ENCODE measurements at regions not wholly inside any gene's neighbourhood (a gene's known extent, or its start where the extent isn't known, plus 50 kb on each side); places are given as distances from the start of the nearest gene placed in this dataset.

GRCh38 chr18:41524674-41525470 is 430.2 kb upstream of the PIK3C3 start:
- Histone ChIP-seq H4K20me1 (ENCODE audit: control insufficient read depth, insufficient read depth) (no peaks in the 10 kb centered on the region), H3K9me3 (replicated peaks; ENCODE audit: control insufficient read depth, insufficient read depth, low read length) (no peaks in the 10 kb centered on the region), H3K4me2 (ENCODE audit: control insufficient read depth, insufficient read depth) (no peak overlapping the region), H2AFZ (ENCODE audit: control insufficient read depth, low read depth, low read length) (no peak overlapping the region), H3K4me3 (no peak overlapping the region), H3K27me3 (replicated peaks in 1 of 2; ENCODE audit: control insufficient read depth in 2 of 2, insufficient read depth in 2 of 2, low read length in 1 of 2) (no peaks in the 10 kb centered on the region), H3K36me3 (ENCODE audit: control insufficient read depth in 2 of 2, insufficient read depth in 2 of 2, low read length in 1 of 2) (no peaks in the 10 kb centered on the region), H3K27ac (ENCODE audit: control insufficient read depth, insufficient read depth) (no peak overlapping the region), H3K79me2 (ENCODE audit: control insufficient read depth, insufficient read depth, low read length) (no peaks in the 10 kb centered on the region), H3K4me1 (ENCODE audit: control insufficient read depth, insufficient read depth, low read length) (no peaks in the 10 kb centered on the region), H3K9ac (ENCODE audit: control insufficient read depth, insufficient read depth, low read length) (no peak overlapping the region)
- WGBS (ENCODE audit: insufficient coverage, insufficient replicate concordance, low lambda C conversion rate, missing lambda C conversion rate), result 0% methylated on average over 2 of the region's 2 CpGs
- ChIA-PET POLR2A (no interaction called here), RAD21 (ENCODE audit: unreplicated experiment) (no interaction called here), SMC1A (ENCODE audit: uncharacterized antibody, unreplicated experiment) (no interaction called here), CTCF (no interaction called here)
- BruUV-seq (replicated peaks), result no TSS peak
- ATAC-seq, result no peak
- intact Hi-C loops (cut with micrococcal nuclease; ENCODE audit: unreplicated experiment), result no loop called here
- TF ChIP-seq NFXL1 (IDR thresholded peaks at IDR 0.05; ENCODE audit: borderline replicate concordance) (no peak), ZNF592 (IDR thresholded peaks at IDR 0.05) (no peak), CBFB (IDR thresholded peaks at IDR 0.05; ENCODE audit: low read depth) (no peak), MTA3 (IDR thresholded peaks at IDR 0.05; ENCODE audit: borderline replicate concordance, low read length) (no peak), SMAD5 (IDR thresholded peaks at IDR 0.05; ENCODE audit: low read depth) (no peak), ETV6 (conservative IDR thresholded peaks at IDR 0.05 in 1 of 2, IDR thresholded peaks at IDR 0.05 in 1 of 2; ENCODE audit: borderline replicate concordance in 1 of 2, low read depth in 1 of 2) (no peak), ZBED1 (IDR thresholded peaks at IDR 0.05; ENCODE audit: borderline replicate concordance) (no peak), MXI1 (IDR thresholded peaks at IDR 0.05; ENCODE audit: low read depth, low read length) (no peak)
- DNase-seq (ENCODE audit: low read depth, low spot score), result no peak
- FAIRE-seq, result no peak
- in situ Hi-C loops (cut with MboI), result no loop called here

Measured in GM12878 (cell line).